NB4 (cell line): ENCODE measurements at regions not wholly inside any gene's neighbourhood (a gene's known extent, or its start where the extent isn't known, plus 50 kb on each side); places are given as distances from the start of the nearest gene placed in this dataset.

Experiments used
- DNase-seq: peaks from one replicate; pipeline ENCODE4 v3.0.0; 2010; ENCODE audit warnings: low read depth
- H3K4me3 ChIP-seq: one replicate; pipeline ENCODE4 v1.5.1; 2011; ENCODE audit warnings: mild to moderate bottlenecking, low read depth, low read length, moderate library complexity
- MAX ChIP-seq: IDR thresholded peaks from 2 replicates; pipeline ENCODE4 v1.6.1; 2011; ENCODE audit warnings: low read depth, low read length
- MYC ChIP-seq: IDR thresholded peaks from 2 replicates; pipeline ENCODE4 v1.6.1; 2011; ENCODE audit warnings: low read depth, low read length
- POLR2A ChIP-seq: IDR thresholded peaks from 2 replicates; pipeline ENCODE4 v1.6.1; 2011; ENCODE audit warnings: mild to moderate bottlenecking; ENCODE audit not compliant: insufficient read length; ENCODE audit errors: extremely low read depth
- TF ChIP-seq, protein P1 (sequence below): IDR thresholded peaks from one replicate; pipeline ENCODE4 v1.5.1; 2012; ENCODE audit warnings: low read depth, low read length

DNA sequence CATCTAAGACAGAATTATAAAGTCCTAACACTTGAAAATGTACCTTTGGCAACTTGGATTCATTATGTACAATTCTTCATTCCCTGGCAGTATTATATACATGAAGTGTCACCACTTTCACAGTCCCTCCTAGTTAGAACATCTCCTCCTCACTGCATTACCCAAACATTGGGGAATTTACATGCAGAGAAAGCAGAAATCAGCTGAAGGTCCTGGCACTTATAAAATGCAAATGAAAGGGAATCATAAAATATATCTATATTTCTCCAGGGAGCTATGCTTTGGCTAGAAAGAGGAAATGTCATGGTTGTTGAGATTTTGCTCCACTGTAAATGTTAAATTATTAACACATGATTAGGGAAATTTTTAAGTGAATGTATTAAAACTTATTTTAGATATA is 835.6 kb upstream of the SLIT2 start:
- no peak for TF ChIP-seq POLR2A
- no peak overlapping the region for H3K4me3 ChIP-seq
- no peak for DNase-seq

DNA sequence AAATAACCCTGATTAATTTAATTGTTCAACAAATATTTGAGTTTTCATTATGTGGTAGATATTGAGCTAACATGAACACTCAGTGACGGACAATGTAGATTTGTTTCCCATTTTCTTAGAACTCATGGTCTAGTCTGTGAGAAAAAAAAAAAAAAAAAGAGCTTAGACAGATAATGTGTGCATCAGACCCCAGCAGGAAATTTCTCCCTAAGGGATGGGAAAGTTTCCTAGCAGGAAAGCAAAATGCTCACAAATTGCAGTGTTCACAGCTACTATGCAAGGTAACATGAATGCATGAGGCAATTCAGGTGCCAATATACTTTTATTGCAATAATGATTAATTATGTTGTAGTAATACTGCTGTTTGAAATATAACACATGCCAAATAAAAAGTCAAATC is 843.2 kb upstream of the SLIT2 start:
- H3K4me3 ChIP-seq = no peak overlapping the region
- no peak for DNase-seq
- TF ChIP-seq MYC = no peak
- TF ChIP-seq, protein P1, sequence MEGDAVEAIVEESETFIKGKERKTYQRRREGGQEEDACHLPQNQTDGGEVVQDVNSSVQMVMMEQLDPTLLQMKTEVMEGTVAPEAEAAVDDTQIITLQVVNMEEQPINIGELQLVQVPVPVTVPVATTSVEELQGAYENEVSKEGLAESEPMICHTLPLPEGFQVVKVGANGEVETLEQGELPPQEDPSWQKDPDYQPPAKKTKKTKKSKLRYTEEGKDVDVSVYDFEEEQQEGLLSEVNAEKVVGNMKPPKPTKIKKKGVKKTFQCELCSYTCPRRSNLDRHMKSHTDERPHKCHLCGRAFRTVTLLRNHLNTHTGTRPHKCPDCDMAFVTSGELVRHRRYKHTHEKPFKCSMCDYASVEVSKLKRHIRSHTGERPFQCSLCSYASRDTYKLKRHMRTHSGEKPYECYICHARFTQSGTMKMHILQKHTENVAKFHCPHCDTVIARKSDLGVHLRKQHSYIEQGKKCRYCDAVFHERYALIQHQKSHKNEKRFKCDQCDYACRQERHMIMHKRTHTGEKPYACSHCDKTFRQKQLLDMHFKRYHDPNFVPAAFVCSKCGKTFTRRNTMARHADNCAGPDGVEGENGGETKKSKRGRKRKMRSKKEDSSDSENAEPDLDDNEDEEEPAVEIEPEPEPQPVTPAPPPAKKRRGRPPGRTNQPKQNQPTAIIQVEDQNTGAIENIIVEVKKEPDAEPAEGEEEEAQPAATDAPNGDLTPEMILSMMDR = no peak

DNA sequence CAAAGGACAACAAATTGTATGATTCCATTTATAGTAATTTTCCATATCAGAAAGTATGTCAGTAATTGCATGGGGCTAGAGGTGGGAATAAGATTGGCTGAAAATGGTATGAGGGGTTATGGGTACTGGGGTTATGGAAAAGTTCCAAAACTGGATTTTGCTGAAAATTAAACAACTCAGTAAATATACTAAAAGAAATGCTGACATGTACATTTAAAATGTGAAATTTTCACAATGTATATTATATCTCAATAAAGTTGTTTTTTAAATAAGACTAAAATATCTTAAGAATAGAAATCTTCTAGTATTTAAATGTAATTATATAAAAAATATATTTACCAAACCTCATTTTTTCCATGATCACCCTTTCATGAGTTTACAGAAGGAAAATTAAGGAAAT is 844.9 kb upstream of the SLIT2 start:
- no peak for DNase-seq
- no peak overlapping the region for H3K4me3 ChIP-seq
- TF ChIP-seq MYC (no peak), POLR2A (no peak), MAX (no peak)
- TF ChIP-seq, protein P1 = no peak

DNA sequence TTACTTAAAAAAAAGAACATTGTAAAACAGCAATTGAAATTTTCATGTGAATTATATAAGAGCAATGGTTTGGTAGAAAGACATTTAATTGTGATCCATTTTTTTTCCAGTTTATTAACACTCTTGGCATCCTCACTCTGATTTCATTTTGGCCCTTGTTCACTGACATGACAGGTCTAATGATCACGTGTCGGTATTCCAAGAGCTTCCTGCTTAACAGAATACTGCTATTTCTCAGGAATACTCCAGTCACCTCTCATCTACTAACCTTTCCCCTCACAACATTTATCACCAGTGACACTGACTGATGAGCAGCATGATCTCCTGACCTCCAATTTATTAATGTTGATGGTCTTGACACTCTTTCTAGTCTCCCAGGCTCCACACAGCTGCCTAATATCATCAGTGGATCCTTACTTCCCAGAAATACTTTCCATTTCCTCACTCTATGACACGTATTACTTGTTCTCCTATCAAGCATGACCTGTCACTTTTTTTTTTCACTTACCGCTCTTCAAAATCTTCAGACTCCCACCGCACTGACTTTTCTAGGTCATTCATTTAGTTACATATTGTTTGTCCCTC is 847.8 kb upstream of the SLIT2 start:
- TF ChIP-seq MAX = no peak
- TF ChIP-seq, protein P1 = no peak
- TF ChIP-seq POLR2A = no peak
- no peak for TF ChIP-seq MYC
- DNase-seq = no peak
- H3K4me3 ChIP-seq = no peak overlapping the region

- H3K4me3 ChIP-seq = no peak overlapping the region
- TF ChIP-seq, protein P1 = no peak
- no peak for DNase-seq
These were observed 849.1 kb upstream of the SLIT2 start for GRCh38 chr4:19402581-19403065.

DNA sequence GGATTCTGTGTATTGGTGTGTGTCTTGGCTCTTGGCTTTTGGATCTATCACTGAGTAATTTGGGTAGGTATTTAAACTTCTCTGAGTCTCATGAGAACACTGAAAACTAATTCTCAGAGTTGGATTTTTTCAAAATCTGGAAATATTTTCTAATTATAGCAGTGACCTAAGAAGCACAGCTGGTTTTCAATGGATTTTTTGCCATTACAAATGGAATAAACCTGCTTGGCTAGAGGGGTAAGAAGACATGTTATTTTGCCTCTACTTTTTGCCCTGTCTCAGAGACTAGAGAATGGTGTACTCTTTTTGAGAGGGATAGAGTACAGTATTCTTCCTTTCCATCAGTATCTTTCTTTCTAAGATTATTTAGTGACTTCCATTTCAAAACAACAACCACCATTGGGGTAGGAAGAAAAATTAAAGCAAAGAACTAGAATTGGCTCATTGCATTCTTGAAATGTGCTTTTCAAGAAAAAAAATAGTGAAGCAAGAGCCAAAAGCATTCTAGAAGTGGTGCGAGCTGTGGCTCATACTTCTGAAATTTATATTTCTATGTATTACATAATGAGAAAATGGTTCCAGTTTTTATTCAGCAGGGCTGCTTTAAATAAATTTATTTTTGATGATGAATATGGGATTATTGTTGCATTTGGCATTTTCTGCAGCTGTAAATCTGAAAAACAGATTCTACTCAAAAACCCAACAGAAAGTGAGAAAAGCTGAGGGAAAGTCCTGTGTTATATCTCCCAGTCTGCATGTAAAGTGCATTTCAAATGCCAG is 850.2 kb upstream of the SLIT2 start:
- no peak overlapping the region for H3K4me3 ChIP-seq

More for the DNA sequence above, 850.2 kb upstream of the SLIT2 start:
- TF ChIP-seq, protein P1 = no peak
- no peak for TF ChIP-seq POLR2A
- no peak for TF ChIP-seq MYC
- DNase-seq = no peak
